Activated naive CD8-positive, alpha-beta T cell treated with anti-CD3 and anti-CD28 coated beads, Interleukin-2, amount 10 ng/mL, durations not matched to agents 7 days and 5 days (primary cell): ENCODE measurements at regions not wholly inside any gene's neighbourhood (a gene's known extent, or its start where the extent isn't known, plus 50 kb on each side); places are given as distances from the start of the nearest gene placed in this dataset.
"Not testable (repeated sequence)": the region's sequence is repeated elsewhere in the genome, so short reads cannot be mapped to it uniquely, and the experiment has no call there.

Experiments used
- ATAC-seq: fragments of 150-1000 bp; cut with Tn5 transposase; one replicate; pipeline ENCODE4 v1.10.0; 2021; ENCODE audit warnings: low read depth, moderate library complexity
- POLR2A ChIA-PET: fragments of 350-600 bp; sonication (Branson Sonifier 250); formaldehyde crosslinking; loops from one replicate; lab custom pipeline; 2021; ENCODE audit warnings: antibody characterized with exemption; lab: Charles Lee
- DNase-seq: peaks from one replicate; pipeline ENCODE4 v3.0.0; 2021
- H3K27ac Mint-ChIP-seq: one replicate; pipeline ENCODE4 v1.8.0; 2022; ENCODE audit warnings: mild to moderate bottlenecking, mixed read lengths
- H3K27me3 Mint-ChIP-seq: one replicate; pipeline ENCODE4 v1.8.0; 2022; ENCODE audit warnings: mild to moderate bottlenecking, moderate library complexity, mixed read lengths
- H3K36me3 Mint-ChIP-seq: one replicate; pipeline ENCODE4 v1.8.0; 2021; ENCODE audit warnings: mild to moderate bottlenecking, mixed read lengths
- H3K4me1 Mint-ChIP-seq: one replicate; pipeline ENCODE4 v1.8.0; 2021; ENCODE audit warnings: mixed read lengths
- H3K4me3 Mint-ChIP-seq: one replicate; pipeline ENCODE4 v1.8.0; 2022; ENCODE audit warnings: mild to moderate bottlenecking, moderate library complexity, mixed read lengths
- H3K9me3 Mint-ChIP-seq: one replicate; pipeline ENCODE4 v1.8.0; 2021; ENCODE audit warnings: mixed read lengths

DNA sequence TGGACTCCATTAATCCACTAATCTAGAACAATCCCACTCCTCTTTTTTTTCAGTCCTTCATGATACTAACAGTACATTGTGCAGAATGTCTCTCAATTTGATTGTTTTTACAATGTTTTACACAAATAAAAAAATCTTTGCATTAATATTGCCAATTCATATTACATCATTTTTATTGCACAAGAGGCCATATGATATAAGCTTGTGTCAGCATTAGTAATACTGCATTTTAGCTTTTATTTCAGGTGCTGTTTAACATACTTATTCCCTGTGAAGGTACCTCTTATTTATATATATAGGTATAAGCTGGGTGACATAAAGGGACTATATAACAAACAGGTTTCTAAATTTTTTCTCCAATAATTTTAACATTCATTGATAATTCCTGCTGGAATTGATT lies 737.4 kb downstream of the DNAH5 start:
- ATAC-seq (no peak), DNase-seq (no peak)
- POLR2A ChIA-PET, result no interaction called here
- no peaks in the 10 kb centered on the region for H3K36me3 Mint-ChIP-seq
- H3K27ac Mint-ChIP-seq, result no peak overlapping the region
- H3K4me3 Mint-ChIP-seq, result no peak overlapping the region
- no peaks in the 10 kb centered on the region for H3K4me1 Mint-ChIP-seq
- no peaks in the 10 kb centered on the region for H3K27me3 Mint-ChIP-seq
- peaks cover 4% of the 10 kb centered on the region for H3K9me3 Mint-ChIP-seq

DNA sequence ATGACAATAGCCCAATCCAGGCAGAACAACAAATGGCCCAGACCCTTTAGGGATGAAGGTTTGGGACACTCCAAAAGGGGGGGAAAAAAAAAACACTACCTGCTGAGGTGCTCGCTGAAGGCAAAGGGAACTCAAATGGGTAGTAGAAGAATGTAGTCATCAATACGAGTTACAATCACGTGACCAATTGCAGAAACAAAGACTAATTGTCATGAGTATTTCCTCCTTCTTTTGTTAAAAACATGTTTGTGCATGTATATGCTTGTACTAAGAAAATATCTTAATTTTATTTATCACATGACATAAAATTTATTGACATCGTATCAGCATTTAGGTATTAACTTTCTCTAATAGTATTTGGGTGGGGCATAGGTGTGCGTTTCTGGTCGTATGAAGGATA lies 743.5 kb downstream of the DNAH5 start:
- Mint-ChIP-seq H3K36me3 (no peaks in the 10 kb centered on the region), H3K27ac (no peak overlapping the region), H3K9me3 (peaks cover 9% of the 10 kb centered on the region), H3K4me3 (no peak overlapping the region), H3K4me1 (no peaks in the 10 kb centered on the region), H3K27me3 (no peaks in the 10 kb centered on the region)
- DNase-seq, result no peak
- ATAC-seq, result no peak
- POLR2A ChIA-PET, result no interaction called here

DNA sequence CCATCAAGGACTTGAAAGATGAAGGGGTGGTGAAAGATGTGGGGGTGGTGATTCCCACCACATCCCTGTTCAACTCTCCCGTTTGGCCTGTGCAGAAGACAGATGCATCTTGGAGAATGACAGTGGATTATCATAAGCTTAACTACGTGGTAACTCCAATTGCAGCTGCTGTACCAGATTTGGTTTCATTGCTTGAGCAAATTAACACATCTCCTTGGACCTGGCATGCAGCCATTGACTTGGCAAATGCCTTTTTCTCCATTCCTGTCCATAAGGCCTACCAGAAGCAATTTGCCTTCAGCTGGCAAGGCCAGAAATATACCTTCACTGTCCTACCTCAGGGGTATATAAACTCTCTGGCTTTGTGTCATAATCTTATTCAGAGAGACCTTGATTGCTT lies 746.3 kb downstream of the DNAH5 start:
- H3K27me3 Mint-ChIP-seq, POLR2A ChIA-PET, ATAC-seq, H3K27ac Mint-ChIP-seq, H3K36me3 Mint-ChIP-seq, H3K4me1 Mint-ChIP-seq, H3K4me3 Mint-ChIP-seq, DNase-seq, H3K9me3 Mint-ChIP-seq: not testable (repeated sequence)

DNA sequence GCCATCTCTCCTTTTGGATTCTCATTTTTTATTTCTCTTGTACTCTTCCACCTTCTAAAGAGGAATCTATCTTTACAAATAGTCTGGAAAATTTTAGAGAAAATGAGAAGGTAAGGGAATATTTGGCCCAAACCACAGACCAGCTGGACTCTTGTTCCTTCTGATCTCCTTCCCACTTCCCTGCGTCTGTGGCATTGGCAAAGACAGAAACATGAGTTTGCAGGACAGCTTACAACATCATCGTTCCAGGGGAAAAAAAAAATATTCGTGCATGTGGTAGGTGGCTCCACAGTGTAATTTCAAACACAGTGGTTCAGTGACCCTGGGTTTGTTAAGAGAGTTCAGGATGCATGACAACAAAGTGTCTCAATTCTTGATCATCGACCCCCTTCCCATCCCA lies 755.0 kb downstream of the DNAH5 start:
- Mint-ChIP-seq H3K4me1 (no peaks in the 10 kb centered on the region), H3K27ac (no peak overlapping the region), H3K9me3 (peaks cover 2% of the 10 kb centered on the region), H3K4me3 (no peak overlapping the region), H3K27me3 (no peaks in the 10 kb centered on the region), H3K36me3 (no peaks in the 10 kb centered on the region)
- POLR2A ChIA-PET, result no interaction called here
- no peak for ATAC-seq
- DNase-seq, result no peak

DNA sequence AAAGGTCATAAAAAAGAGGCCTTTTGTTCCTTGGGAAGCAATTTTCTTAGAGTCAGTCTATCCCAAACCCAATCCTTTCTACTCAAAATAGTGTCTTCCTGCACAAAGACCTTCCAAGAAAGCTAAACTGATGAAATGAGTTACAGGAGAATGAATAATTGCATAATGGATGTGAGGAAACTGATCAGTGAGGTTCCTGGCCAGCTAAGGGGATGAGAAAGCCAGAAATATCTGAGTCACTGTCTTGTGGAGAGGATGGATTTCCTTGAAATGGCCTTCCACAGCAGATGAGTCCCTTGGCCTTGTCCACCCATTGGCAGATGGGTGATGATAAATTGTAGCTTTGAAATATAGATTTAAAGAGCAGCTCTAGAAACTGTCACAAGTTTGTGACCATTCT lies 756.1 kb downstream of the DNAH5 start:
- peaks cover 2% of the 10 kb centered on the region for H3K9me3 Mint-ChIP-seq

DNA sequence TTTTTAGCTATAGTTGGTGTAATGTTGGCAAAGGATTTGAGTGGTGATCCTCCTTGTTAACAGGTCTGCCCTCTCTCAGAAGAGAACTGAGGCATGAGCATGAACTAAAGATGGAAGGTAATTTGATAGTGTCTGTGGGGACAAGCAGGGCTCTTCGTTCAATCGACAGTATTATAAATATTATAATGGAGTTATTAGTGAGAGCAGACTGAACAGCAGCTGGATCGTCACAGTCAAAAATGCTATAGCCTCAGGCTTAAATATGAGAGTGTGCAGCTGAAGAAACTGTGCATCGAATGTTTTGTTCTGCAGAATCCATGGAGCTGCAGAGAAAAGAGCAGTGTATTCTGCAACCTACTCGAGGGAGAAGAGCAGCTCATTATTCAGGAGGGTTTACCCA lies 757.3 kb downstream of the DNAH5 start:
- no peak overlapping the region for H3K4me3 Mint-ChIP-seq
- no peak overlapping the region for H3K27ac Mint-ChIP-seq
- H3K4me1 Mint-ChIP-seq, result no peaks in the 10 kb centered on the region
- DNase-seq (no peak), ATAC-seq (no peak)
- no peaks in the 10 kb centered on the region for H3K36me3 Mint-ChIP-seq
- peaks cover 4% of the 10 kb centered on the region for H3K9me3 Mint-ChIP-seq
- POLR2A ChIA-PET, result no interaction called here
- no peaks in the 10 kb centered on the region for H3K27me3 Mint-ChIP-seq

More for the DNA sequence above, 756.1 kb downstream of the DNAH5 start:
- Mint-ChIP-seq H3K4me3 (no peak overlapping the region), H3K27me3 (no peaks in the 10 kb centered on the region), H3K36me3 (no peaks in the 10 kb centered on the region), H3K27ac (no peak overlapping the region), H3K4me1 (no peaks in the 10 kb centered on the region)
- DNase-seq (no peak), ATAC-seq (no peak)
- POLR2A ChIA-PET, result no interaction called here

DNA sequence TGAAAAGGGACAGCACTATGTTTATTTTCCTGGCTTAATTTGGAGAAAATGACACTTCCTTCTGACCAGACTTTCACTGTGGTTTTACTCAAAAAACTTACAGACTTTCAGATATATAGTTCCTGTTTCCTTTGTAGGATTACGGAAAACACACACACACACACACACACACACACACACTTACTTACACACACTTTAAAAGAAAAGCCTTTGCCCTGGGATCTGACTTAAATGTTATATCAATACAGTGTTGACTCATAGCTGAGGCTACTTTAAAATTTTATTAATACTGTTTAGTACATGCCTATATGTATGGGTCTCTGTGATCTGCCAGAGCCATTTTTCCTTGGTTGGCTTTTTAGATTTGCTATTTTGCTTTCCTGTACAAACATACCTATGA lies 758.3 kb downstream of the DNAH5 start:
- no peaks in the 10 kb centered on the region for H3K36me3 Mint-ChIP-seq
- H3K27me3 Mint-ChIP-seq, result no peaks in the 10 kb centered on the region
- H3K4me1 Mint-ChIP-seq, result no peaks in the 10 kb centered on the region
- ATAC-seq (no peak), DNase-seq (no peak)
- no peak overlapping the region for H3K27ac Mint-ChIP-seq
- H3K4me3 Mint-ChIP-seq, result no peak overlapping the region
- peaks cover 5% of the 10 kb centered on the region for H3K9me3 Mint-ChIP-seq
- POLR2A ChIA-PET, result no interaction called here

DNA sequence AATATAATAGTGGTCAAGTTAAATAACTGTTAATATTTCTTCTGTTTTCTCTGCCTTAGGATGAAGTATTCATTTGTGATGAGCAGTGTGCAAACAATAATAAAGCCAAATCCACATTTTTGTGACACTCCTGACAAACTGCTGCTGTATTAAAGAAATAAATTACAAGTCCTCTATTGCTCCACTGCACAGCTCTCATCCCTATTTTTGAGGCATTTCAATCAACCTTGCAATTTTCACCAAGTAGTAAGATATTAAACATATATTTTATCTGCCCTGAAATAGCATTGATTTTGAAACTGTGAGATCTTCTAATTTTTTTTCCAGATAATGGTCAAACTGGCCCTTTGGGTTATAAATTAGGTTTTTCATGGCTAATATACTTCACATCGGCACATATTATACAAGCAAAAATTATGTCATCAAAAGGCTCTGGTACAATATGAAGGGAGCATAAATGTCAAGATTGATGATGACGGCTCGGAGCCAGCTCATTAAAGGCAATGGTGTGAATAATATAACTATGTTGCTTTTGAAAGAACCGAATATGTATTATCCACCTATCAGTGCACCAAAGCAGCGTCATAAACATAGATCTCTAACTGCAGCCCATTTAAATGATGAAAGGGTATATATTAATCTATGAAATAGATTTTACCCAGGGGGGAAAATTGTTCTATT lies 764.9 kb downstream of the DNAH5 start:
- H3K36me3 Mint-ChIP-seq, result no peaks in the 10 kb centered on the region
- POLR2A ChIA-PET, result no interaction called here
- H3K27me3 Mint-ChIP-seq, result no peaks in the 10 kb centered on the region
- ATAC-seq (no peak), DNase-seq (no peak)
- no peak overlapping the region for H3K4me3 Mint-ChIP-seq
- H3K4me1 Mint-ChIP-seq, result no peaks in the 10 kb centered on the region
- peaks cover 5% of the 10 kb centered on the region for H3K9me3 Mint-ChIP-seq
- H3K27ac Mint-ChIP-seq, result no peak overlapping the region

DNA sequence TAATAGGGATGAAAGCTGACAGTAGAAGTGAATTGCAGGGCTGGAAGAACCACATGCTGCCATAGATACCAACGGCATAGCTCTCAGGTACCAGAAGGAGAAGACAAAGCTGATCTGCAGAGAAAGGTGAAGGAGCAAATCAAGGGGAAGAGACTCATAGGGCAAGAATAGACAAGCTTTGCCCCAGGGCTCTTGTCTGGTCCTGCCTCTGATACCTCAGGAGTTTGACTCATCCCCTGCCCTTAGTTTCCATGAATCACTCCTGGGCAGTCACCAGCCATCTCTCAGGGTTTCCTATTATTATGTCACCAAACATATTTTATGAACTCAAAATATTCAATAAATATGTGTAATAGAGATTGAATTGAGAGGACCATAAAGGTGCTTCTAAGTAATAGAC lies 800.9 kb downstream of the DNAH5 start:
- no peak for ATAC-seq
- no peak for DNase-seq
- Mint-ChIP-seq H3K27me3 (no peaks in the 10 kb centered on the region), H3K9me3 (peaks cover 8% of the 10 kb centered on the region), H3K27ac (no peak overlapping the region), H3K4me1 (no peaks in the 10 kb centered on the region), H3K36me3 (no peaks in the 10 kb centered on the region), H3K4me3 (no peak overlapping the region)
- POLR2A ChIA-PET, result no interaction called here

DNA sequence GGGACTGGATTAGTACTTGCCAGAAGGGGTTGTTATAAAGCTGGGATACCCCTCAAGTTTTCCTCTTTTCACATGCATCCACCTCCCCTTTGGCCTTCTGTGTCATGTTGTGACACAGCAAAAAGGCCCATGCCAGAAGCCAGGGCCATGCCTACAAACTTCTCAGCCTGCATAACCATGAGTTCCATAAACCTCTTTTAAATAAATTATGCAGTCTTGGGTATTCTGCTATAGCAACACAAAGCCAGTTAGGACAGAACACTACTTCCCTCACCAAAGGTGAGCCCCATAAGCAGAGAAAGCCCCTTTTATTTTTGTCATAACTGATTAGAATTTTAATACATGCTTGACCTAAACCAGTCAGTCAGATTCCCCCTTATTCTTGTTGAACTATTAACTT lies 801.3 kb downstream of the DNAH5 start:
- Mint-ChIP-seq H3K4me1 (no peaks in the 10 kb centered on the region), H3K9me3 (peaks cover 7% of the 10 kb centered on the region), H3K27me3 (no peaks in the 10 kb centered on the region), H3K36me3 (no peaks in the 10 kb centered on the region), H3K27ac (no peak overlapping the region), H3K4me3 (no peak overlapping the region)
- ATAC-seq (no peak), DNase-seq (no peak)
- POLR2A ChIA-PET, result no interaction called here

DNA sequence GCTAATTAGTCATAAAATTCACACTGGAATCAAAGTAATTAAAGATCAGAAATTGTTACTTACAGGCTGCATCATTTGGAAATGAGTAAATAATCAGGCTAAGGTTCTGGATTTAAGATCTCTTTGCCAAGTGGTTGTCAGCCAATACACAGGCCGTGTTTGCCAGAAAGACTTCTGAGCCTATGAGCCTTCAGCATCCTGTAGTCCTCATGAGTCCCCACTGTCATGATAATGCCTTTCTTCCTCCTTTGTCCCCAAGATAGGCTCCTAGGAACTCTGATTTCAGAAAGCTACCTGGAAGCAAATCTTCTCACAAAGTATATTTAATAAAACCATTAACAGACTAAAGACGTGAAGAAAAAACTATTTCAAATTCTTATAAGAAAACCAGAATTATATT lies 810.5 kb downstream of the DNAH5 start:
- Mint-ChIP-seq H3K9me3 (peaks cover 6% of the 10 kb centered on the region), H3K4me1 (no peaks in the 10 kb centered on the region), H3K27me3 (no peaks in the 10 kb centered on the region), H3K27ac (no peak overlapping the region), H3K4me3 (no peak overlapping the region), H3K36me3 (no peaks in the 10 kb centered on the region)
- DNase-seq (no peak), ATAC-seq (no peak)
- POLR2A ChIA-PET, result no interaction called here

DNA sequence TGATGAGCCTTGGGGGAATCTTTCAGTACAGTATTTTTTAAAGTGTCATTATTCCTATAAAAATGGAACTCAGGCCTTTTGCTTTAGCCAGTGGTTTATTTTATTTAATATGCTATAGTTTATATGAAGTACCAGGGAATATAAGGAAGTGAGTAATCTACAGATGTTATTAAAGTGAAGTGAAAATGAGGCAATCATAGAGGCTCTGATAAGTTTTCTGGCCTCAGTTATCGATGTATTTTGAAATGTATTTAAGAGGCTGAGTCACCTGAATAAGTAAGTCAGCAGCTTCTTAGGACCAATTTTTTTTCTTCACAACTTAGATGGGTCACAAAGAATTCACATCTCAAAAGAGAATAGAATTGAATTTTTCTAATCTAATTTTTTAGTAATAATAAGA lies 829.0 kb downstream of the DNAH5 start:
- Mint-ChIP-seq H3K36me3 (no peaks in the 10 kb centered on the region), H3K9me3 (peaks cover 11% of the 10 kb centered on the region), H3K27me3 (no peaks in the 10 kb centered on the region), H3K4me3 (no peak overlapping the region), H3K4me1 (no peaks in the 10 kb centered on the region), H3K27ac (no peak overlapping the region)
- ATAC-seq, result no peak
- DNase-seq, result no peak
- POLR2A ChIA-PET, result no interaction called here

DNA sequence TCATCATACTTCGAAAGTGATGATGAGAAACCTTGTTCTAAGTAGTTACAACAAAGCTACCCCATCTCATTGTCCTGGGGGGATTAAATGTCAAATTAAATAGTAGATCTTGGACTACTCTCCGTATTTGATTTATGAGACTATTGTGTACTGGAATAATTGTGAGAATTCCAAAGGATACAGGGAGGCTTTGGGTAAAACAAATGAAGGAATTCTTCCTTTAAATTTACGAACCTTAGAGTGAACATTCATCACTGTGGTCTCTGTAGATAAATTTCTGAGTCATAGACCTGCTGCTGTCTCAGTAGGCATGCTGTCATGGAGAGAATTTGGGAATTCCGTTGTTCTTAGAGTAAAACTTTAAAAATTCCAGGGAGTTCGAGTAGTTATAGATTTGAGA lies 836.2 kb downstream of the DNAH5 start:
- ATAC-seq (no peak), DNase-seq (no peak)
- POLR2A ChIA-PET, result no interaction called here
- Mint-ChIP-seq H3K4me3 (no peak overlapping the region), H3K27ac (no peak overlapping the region), H3K36me3 (no peaks in the 10 kb centered on the region), H3K27me3 (no peaks in the 10 kb centered on the region), H3K9me3 (peaks cover 10% of the 10 kb centered on the region), H3K4me1 (no peaks in the 10 kb centered on the region)

DNA sequence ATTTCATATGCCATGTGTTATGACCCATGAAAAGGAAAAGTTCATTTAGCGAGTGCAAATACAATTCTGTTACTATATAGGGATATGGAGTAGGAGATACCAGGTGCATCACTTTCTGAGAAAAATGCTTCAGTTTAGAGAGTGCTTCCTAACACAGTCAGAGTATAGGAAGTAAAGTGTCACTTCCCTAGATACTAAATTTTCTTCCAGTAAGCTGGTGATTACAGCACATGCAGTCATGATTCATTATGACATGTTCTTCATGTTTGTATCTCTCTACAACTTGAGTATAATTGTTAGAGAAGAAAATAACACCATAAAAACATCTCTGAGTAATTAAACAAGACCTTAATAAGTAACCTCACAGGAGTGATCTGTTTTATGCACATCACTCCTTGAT lies 837.0 kb downstream of the DNAH5 start:
- Mint-ChIP-seq H3K27me3 (no peaks in the 10 kb centered on the region), H3K4me1 (no peaks in the 10 kb centered on the region), H3K27ac (no peak overlapping the region), H3K36me3 (no peaks in the 10 kb centered on the region), H3K4me3 (no peak overlapping the region), H3K9me3 (peaks cover 7% of the 10 kb centered on the region)
- ATAC-seq (no peak), DNase-seq (no peak)
- POLR2A ChIA-PET, result no interaction called here

DNA sequence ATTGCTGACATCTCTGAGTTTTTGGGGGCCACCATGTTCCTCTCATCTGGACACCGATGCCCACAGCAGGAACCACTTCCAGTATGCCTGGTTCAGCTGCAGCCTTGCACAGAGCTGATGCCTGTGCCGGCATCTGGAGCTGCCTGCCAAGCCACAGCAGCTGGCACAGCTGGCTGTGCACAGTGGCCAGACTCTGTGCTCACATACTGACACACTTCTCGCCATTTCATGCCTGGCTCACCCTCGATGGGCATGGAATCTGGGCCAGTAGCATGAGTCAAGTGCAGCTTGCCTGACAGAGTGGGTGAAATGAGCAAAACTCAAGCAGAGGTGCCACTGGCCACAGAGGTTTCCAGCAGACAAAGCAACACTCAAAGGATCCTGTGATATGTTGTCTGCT lies 863.4 kb downstream of the DNAH5 start:
- Mint-ChIP-seq H3K4me1 (no peaks in the 10 kb centered on the region), H3K27me3 (no peaks in the 10 kb centered on the region), H3K4me3 (no peak overlapping the region), H3K27ac (no peak overlapping the region), H3K36me3 (no peaks in the 10 kb centered on the region), H3K9me3 (peaks cover 3% of the 10 kb centered on the region)
- POLR2A ChIA-PET, result no interaction called here
- ATAC-seq (no peak), DNase-seq (no peak)
